Ishikawa (cell line): ENCODE measurements at regions not wholly inside any gene's neighbourhood (a gene's known extent, or its start where the extent isn't known, plus 50 kb on each side); places are given as distances from the start of the nearest gene placed in this dataset.

Experiments used
- CREB1 ChIP-seq: IDR thresholded peaks from 2 replicates; pipeline ENCODE4 v1.6.1; 2012; ENCODE audit warnings: low read depth
- EP300 ChIP-seq: IDR thresholded peaks from 2 replicates; pipeline ENCODE4 v1.6.1; 2012; ENCODE audit warnings: borderline replicate concordance
- FOXM1 ChIP-seq: IDR thresholded peaks from 2 replicates; pipeline ENCODE4 v1.6.1; 2012; ENCODE audit warnings: low read depth, borderline replicate concordance
- TAF1 ChIP-seq: IDR thresholded peaks from 2 replicates; pipeline ENCODE4 v1.6.1; 2012; ENCODE audit warnings: low read depth, mild to moderate bottlenecking
- TEAD4 ChIP-seq: IDR thresholded peaks from 2 replicates; pipeline ENCODE4 v1.6.1; 2012
- YY1 ChIP-seq: IDR thresholded peaks from 2 replicates; pipeline ENCODE4 v1.6.1; 2012; ENCODE audit warnings: low read depth
- ZBTB7A ChIP-seq: IDR thresholded peaks from 2 replicates; pipeline ENCODE4 v1.6.1; 2012; ENCODE audit warnings: low read depth
- TF ChIP-seq, protein P1 (sequence below): IDR thresholded peaks from 2 replicates; pipeline ENCODE4 v1.6.1; 2012; ENCODE audit warnings: low read depth, mild to moderate bottlenecking
- TF ChIP-seq, protein P2 (sequence below): IDR thresholded peaks from 2 replicates; pipeline ENCODE4 v1.6.1; 2012

DNA sequence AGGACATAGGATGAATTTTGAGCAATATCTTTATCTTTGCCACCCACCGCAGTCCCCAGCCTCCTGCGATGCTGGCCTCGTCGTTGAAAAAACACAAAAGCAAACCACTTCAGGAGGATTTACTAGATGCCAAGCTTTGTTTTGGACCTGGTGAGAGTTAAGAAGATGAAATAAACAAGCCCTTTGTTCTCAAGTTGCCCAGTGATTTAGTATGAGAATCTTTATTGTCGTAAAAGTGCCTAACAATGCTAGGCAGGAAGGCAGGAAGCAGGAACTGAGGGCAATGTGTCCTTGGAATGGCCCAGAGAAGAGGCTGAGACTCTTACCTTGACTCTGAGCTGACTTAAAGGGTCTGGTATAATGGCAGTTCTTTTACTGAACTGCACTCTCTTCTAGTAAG lies 116.0 kb downstream of the TRMT11 start:
- TF ChIP-seq CREB1 (no peak), TEAD4 (no peak), ZBTB7A (no peak), TAF1 (no peak), FOXM1 (no peak), EP300 (no peak), YY1 (no peak)
- TF ChIP-seq, protein P1, sequence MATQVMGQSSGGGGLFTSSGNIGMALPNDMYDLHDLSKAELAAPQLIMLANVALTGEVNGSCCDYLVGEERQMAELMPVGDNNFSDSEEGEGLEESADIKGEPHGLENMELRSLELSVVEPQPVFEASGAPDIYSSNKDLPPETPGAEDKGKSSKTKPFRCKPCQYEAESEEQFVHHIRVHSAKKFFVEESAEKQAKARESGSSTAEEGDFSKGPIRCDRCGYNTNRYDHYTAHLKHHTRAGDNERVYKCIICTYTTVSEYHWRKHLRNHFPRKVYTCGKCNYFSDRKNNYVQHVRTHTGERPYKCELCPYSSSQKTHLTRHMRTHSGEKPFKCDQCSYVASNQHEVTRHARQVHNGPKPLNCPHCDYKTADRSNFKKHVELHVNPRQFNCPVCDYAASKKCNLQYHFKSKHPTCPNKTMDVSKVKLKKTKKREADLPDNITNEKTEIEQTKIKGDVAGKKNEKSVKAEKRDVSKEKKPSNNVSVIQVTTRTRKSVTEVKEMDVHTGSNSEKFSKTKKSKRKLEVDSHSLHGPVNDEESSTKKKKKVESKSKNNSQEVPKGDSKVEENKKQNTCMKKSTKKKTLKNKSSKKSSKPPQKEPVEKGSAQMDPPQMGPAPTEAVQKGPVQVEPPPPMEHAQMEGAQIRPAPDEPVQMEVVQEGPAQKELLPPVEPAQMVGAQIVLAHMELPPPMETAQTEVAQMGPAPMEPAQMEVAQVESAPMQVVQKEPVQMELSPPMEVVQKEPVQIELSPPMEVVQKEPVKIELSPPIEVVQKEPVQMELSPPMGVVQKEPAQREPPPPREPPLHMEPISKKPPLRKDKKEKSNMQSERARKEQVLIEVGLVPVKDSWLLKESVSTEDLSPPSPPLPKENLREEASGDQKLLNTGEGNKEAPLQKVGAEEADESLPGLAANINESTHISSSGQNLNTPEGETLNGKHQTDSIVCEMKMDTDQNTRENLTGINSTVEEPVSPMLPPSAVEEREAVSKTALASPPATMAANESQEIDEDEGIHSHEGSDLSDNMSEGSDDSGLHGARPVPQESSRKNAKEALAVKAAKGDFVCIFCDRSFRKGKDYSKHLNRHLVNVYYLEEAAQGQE, result no peak
- TF ChIP-seq, protein P2, sequence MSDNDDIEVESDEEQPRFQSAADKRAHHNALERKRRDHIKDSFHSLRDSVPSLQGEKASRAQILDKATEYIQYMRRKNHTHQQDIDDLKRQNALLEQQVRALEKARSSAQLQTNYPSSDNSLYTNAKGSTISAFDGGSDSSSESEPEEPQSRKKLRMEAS, result no peak
